ENCODE measurements at regions not wholly inside any gene's neighbourhood (a gene's known extent, or its start where the extent isn't known, plus 50 kb on each side); places are given as distances from the start of the nearest gene placed in this dataset.
"Not testable (repeated sequence)": the region's sequence is repeated elsewhere in the genome, so short reads cannot be mapped to it uniquely, and the experiment has no call there.

- no peaks in the 10 kb centered on the region for H3K36me3 ChIP-seq
Measured at GRCh38 chr6:139879823-139880356, 505.4 kb upstream of the CITED2 start.

DNA sequence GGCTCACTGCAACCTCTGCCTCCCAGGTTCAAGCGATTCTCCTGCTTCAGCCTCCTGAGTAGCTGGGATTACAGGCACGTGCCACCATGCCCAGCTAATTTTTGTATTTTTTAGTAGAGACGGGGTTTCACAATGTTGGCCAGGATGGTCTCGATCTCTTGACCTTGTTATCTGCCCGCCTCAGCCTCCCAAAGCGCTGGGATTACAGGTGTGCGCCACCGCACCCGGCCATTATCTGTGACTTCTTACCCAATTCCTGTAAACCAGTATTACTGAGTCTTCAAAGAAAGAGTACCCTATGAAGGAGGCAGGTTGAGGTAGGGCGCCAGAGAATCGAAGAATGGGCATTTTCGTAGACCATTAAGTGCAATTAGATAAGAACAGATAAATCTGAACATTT is 504.8 kb upstream of the CITED2 start:
- H3K4me3 ChIP-seq; DNase-seq; H3K27me3 ChIP-seq; H3K36me3 ChIP-seq; H3K27ac ChIP-seq; H3K9me3 ChIP-seq (replicated peaks): not testable (repeated sequence)
- peaks cover 22% of the 10 kb centered on the region for H3K4me1 ChIP-seq

More at GRCh38 chr6:139879823-139880356, 505.4 kb upstream of the CITED2 start:
- H3K9me3 ChIP-seq (replicated peaks): no peaks in the 10 kb centered on the region
- peaks cover 23% of the 10 kb centered on the region for H3K4me1 ChIP-seq
- H3K27ac ChIP-seq: no peak overlapping the region
- no peak for DNase-seq
- no peaks in the 10 kb centered on the region for H3K27me3 ChIP-seq
- no peak overlapping the region for H3K4me3 ChIP-seq

DNA sequence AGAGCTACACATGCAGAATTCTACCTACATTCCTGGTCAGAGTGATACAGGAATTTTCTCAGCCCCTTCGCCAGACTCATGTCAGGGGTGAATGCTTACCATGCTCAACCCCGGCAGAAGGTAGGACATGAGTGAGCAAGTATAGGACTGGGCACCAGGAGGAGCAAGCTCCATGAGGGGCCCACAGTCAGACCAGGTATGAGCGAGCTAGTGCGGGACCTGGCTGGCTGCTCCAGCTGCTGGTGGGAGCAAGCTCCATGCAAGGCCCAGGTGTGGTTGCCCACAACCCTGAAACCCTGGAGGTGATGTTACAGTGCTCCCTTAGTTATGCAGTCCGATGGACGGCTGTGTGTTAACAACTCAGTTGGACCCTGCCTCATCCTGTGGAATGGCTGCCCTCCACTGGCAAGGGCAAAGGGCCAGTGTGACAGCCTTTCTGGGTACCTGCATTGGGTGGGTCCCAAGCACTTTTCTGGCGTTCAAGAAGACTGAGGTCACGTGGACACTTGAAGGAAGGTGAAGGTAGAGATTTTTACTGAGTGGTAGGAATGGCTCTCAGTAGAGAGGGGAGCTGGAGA is 503.5 kb upstream of the CITED2 start:
- DNase-seq: no peak
- Histone ChIP-seq H3K9me3 (replicated peaks) (no peaks in the 10 kb centered on the region), H3K27me3 (no peaks in the 10 kb centered on the region), H3K4me3 (no peak overlapping the region), H3K27ac (no peak overlapping the region), H3K4me1 (peaks cover 9% of the 10 kb centered on the region), H3K36me3 (no peaks in the 10 kb centered on the region)

- H3K4me1 ChIP-seq: no peaks in the 10 kb centered on the region
- no peak overlapping the region for H3K27ac ChIP-seq
- no peaks in the 10 kb centered on the region for H3K9me3 ChIP-seq (replicated peaks)
Measured at GRCh38 chr6:139872665-139873064, 498.2 kb upstream of the CITED2 start.

GRCh38 chr6:139871803-139872510 is 497.5 kb upstream of the CITED2 start:
- Histone ChIP-seq H3K9me3 (replicated peaks) (no peaks in the 10 kb centered on the region), H3K27me3 (no peaks in the 10 kb centered on the region), H3K4me3 (no peak overlapping the region), H3K4me1 (no peaks in the 10 kb centered on the region), H3K36me3 (no peaks in the 10 kb centered on the region), H3K27ac (no peak overlapping the region)
- no peak for DNase-seq

More at GRCh38 chr6:139872665-139873064, 498.2 kb upstream of the CITED2 start:
- H3K4me3 ChIP-seq: no peak overlapping the region
- no peaks in the 10 kb centered on the region for H3K27me3 ChIP-seq
- no peaks in the 10 kb centered on the region for H3K36me3 ChIP-seq
- DNase-seq: no peak

DNA sequence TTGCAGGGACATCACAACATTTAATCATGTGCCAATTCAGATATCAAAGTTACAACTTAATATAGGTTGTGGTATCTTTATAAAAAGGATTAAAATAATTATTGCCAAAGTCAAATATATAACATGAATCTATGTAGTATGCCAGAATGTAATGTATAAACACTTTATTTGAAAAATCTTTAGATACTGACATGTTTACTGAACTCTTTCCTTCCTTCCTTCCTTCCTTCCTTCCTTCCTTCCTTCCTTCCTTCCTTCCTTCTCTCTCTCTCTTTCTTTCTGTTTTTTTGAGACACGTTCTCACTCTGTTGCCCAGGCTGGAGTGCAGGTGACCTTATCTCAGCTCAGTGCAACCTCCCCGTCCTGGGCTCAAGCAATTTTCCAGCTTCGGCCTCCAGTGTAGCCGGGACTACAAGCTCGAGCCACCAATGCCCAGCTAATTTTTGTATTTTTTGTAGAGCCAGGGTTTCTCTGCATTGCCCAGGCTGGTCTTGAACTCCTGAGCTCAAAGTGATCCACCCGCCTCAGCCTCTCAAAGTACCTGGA is 496.8 kb upstream of the CITED2 start:
- Histone ChIP-seq H3K27ac (no peak overlapping the region), H3K9me3 (replicated peaks) (no peaks in the 10 kb centered on the region), H3K4me1 (no peaks in the 10 kb centered on the region), H3K27me3 (no peaks in the 10 kb centered on the region), H3K36me3 (no peaks in the 10 kb centered on the region), H3K4me3 (no peak overlapping the region)
- no peak for DNase-seq

DNA sequence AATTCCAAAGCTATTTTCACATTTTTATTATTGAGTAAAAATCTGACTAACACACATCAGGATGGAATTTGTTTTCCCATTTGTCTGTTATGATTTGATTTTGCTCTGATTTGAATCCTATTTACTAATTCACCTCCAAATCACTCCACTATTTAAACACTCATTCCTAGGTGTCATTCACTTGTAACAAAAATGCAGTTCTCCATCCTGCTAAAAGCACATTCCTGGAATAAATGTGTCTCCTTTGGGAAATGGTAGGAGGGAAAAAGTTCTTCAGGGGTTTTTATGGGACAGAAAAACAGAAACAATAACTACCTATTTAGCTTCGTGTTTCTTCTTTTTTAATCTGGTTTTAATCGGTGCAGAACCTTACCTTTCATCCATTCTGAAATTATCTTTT is 494.1 kb upstream of the CITED2 start:
- H3K4me1 ChIP-seq: no peaks in the 10 kb centered on the region
- H3K27ac ChIP-seq: no peak overlapping the region
- no peaks in the 10 kb centered on the region for H3K27me3 ChIP-seq
- H3K4me3 ChIP-seq: no peak overlapping the region
- H3K36me3 ChIP-seq: no peaks in the 10 kb centered on the region
- DNase-seq: no peak
- H3K9me3 ChIP-seq (replicated peaks): no peaks in the 10 kb centered on the region

DNA sequence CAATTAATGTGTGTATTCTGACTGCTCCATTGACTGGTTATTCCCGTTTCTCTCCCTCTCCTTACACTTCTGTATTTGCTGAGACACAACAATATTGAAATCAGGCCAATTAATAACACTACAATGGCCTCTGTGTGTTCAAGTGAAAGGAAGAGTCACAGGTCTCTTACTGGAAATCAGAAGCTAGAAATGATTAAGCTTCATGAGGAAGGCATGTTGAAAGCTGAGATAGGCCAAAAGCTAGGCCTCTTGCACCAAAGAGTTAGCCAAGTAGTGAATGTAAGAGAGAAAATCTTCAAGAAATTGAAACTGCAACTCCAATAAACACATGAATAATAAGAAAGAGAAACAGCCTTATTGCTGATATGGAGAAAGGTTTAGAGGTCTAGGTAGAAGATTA is 489.5 kb upstream of the CITED2 start:
- Histone ChIP-seq H3K36me3 (no peaks in the 10 kb centered on the region), H3K9me3 (replicated peaks) (no peaks in the 10 kb centered on the region), H3K4me3 (no peak overlapping the region), H3K27ac (no peak overlapping the region), H3K27me3 (no peaks in the 10 kb centered on the region), H3K4me1 (no peaks in the 10 kb centered on the region)
- no peak for DNase-seq

GRCh38 chr6:139863346-139863745 is 488.9 kb upstream of the CITED2 start:
- no peaks in the 10 kb centered on the region for H3K4me1 ChIP-seq
- no peak overlapping the region for H3K27ac ChIP-seq
- no peaks in the 10 kb centered on the region for H3K27me3 ChIP-seq
- no peak overlapping the region for H3K4me3 ChIP-seq
- no peaks in the 10 kb centered on the region for H3K36me3 ChIP-seq
- no peaks in the 10 kb centered on the region for H3K9me3 ChIP-seq (replicated peaks)
- DNase-seq: no peak

GRCh38 chr6:139862311-139862710 is 487.9 kb upstream of the CITED2 start:
- Histone ChIP-seq H3K9me3 (replicated peaks) (no peaks in the 10 kb centered on the region), H3K27ac (no peak overlapping the region), H3K27me3 (no peaks in the 10 kb centered on the region), H3K36me3 (no peaks in the 10 kb centered on the region), H3K4me3 (no peak overlapping the region), H3K4me1 (no peaks in the 10 kb centered on the region)
- no peak for DNase-seq

DNA sequence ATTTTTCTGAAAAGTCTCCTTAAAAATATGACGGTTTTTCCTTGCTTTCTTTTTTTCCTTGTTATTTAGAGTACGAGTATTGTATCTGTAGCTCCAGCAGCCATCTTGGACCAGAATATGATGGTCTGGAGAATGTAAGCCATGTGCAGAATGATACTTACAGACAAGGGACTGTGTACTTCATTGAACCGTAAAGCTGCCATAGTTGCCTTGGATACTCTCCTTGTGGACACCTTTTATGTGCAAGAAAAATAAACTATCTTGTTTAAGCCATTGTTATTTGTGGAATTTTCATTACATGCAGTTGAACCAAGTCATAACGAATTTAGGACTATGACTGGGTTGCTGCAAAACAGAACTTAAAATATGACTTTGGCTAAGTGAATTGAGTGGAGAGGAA is 485.8 kb upstream of the CITED2 start:
- H3K4me1 ChIP-seq: peaks cover 4% of the 10 kb centered on the region; the same call in 1 of the 2 replicates
- no peaks in the 10 kb centered on the region for H3K9me3 ChIP-seq (replicated peaks)
- H3K36me3 ChIP-seq: no peaks in the 10 kb centered on the region
- H3K4me3 ChIP-seq: no peak overlapping the region
- H3K27me3 ChIP-seq: no peaks in the 10 kb centered on the region
- H3K27ac ChIP-seq: no peak overlapping the region
- DNase-seq: no peak

GRCh38 chr6:139858429-139858828 is 484.0 kb upstream of the CITED2 start:
- no peaks in the 10 kb centered on the region for H3K9me3 ChIP-seq (replicated peaks)
- H3K27ac ChIP-seq: no peak overlapping the region
- no peak overlapping the region for H3K4me3 ChIP-seq
- H3K4me1 ChIP-seq: peaks cover 4% of the 10 kb centered on the region; the same call in 1 of the 2 replicates
- H3K36me3 ChIP-seq: no peaks in the 10 kb centered on the region
- DNase-seq: no peak
- no peaks in the 10 kb centered on the region for H3K27me3 ChIP-seq

- Histone ChIP-seq H3K4me1 (peaks cover 4% of the 10 kb centered on the region; the same call in 1 of the 2 replicates), H3K4me3 (no peak overlapping the region), H3K27ac (no peak overlapping the region), H3K36me3 (no peaks in the 10 kb centered on the region), H3K27me3 (no peaks in the 10 kb centered on the region), H3K9me3 (replicated peaks) (no peaks in the 10 kb centered on the region)
- no peak for DNase-seq
Measured at GRCh38 chr6:139857143-139857542, 482.7 kb upstream of the CITED2 start.

- no peaks in the 10 kb centered on the region for H3K9me3 ChIP-seq (replicated peaks)
- no peak overlapping the region for H3K27ac ChIP-seq
- no peaks in the 10 kb centered on the region for H3K36me3 ChIP-seq
- DNase-seq: no peak
- H3K27me3 ChIP-seq: no peaks in the 10 kb centered on the region
- H3K4me3 ChIP-seq: no peak overlapping the region
- H3K4me1 ChIP-seq: peaks cover 4% of the 10 kb centered on the region; the same call in 1 of the 2 replicates
Measured at GRCh38 chr6:139856562-139856961, 482.1 kb upstream of the CITED2 start.

- Histone ChIP-seq H3K27me3 (no peaks in the 10 kb centered on the region), H3K4me3 (no peak overlapping the region), H3K36me3 (no peaks in the 10 kb centered on the region), H3K27ac (no peak overlapping the region), H3K4me1 (peaks cover 4% of the 10 kb centered on the region; the same call in 1 of the 2 replicates), H3K9me3 (replicated peaks) (no peaks in the 10 kb centered on the region)
- DNase-seq: peak in 1 of 2 experiments; percentile 39
Measured at GRCh38 chr6:139855671-139856311, 481.3 kb upstream of the CITED2 start.

All from SJCRH30 (cell line).